HCT116 (cell line): ENCODE measurements at regions not wholly inside any gene's neighbourhood (a gene's known extent, or its start where the extent isn't known, plus 50 kb on each side); places are given as distances from the start of the nearest gene placed in this dataset.

ENCODE experiments used
- ATAC-seq: fragments of 200-7000 bp; cut with Tn5 transposase; 2 replicates; pipeline ENCODE4 v1.9.1; 2020; ENCODE audit warnings: mild to moderate bottlenecking, moderate library complexity
- BruUV-seq: library from RNA; stranded (reverse); fragments of 400-500 nt; replicated peaks from 2 replicates; lab custom pipeline; 2021; lab: Mats Ljungman, UMichigan
- CTCF ChIA-PET: fragments of 300-600 bp; sonication (Branson Sonifier 250); formaldehyde crosslinking; loops from one replicate; lab custom pipeline; 2021; ENCODE audit warnings: antibody characterized with exemption; lab: Charles Lee
- POLR2A ChIA-PET: fragments of 300-600, 350-600 bp; sonication (Branson Sonifier 250); formaldehyde crosslinking; loops from one replicate; lab custom pipeline; 2021; ENCODE audit warnings: antibody characterized with exemption; lab: Charles Lee
- RAD21 ChIA-PET, 2 experiments: fragments of 300-600 bp; sonication (Branson Sonifier 250); formaldehyde crosslinking; loops; one replicate each; lab custom pipeline; 2023; ENCODE audit warnings: low total read pairs in 2 of 2; ENCODE audit not compliant: uncharacterized antibody in 2 of 2, unreplicated experiment in 2 of 2, low non-redundant PET in 1 of 2; lab: Charles Lee
- DNase-seq: peaks from one replicate; pipeline ENCODE4 v3.0.0-alpha.2; 2010; ENCODE audit warnings: low read depth, low spot score
- H2AFZ ChIP-seq: fragments of 200-600 bp; shearing (Covaris generic), sonication (generic); 2 replicates; pipeline ENCODE4 v1.6.1; 2017; ENCODE audit warnings: low read depth, mixed run types, mixed read lengths, antibody characterized with exemption, low read length; ENCODE audit not compliant: poor library complexity, severe bottlenecking
- H3K27ac ChIP-seq: 2 replicates; pipeline ENCODE4 v1.5.1; 2012; ENCODE audit warnings: low read depth, low read length
- H3K27me3 ChIP-seq: fragments of 200-600 bp; sonication (generic); 2 replicates; pipeline ENCODE4 v1.6.1; 2016; ENCODE audit warnings: mixed run types, low read length, mixed read lengths; ENCODE audit not compliant: insufficient read depth
- H3K36me3 ChIP-seq, 2 experiments: fragments of 200-500 bp in 1 of 2; fragments of 200-600 bp in 1 of 2; sonication (Bioruptor generic) in 1 of 2; sonication (generic) in 1 of 2; 2 replicates each; pipeline versions ENCODE4 v1.5.1 to v1.6.1; 2014 to 2016; ENCODE audit warnings: low read length in 2 of 2, inconsistent platforms in 1 of 2, mixed read lengths in 1 of 2, mixed run types in 1 of 2; ENCODE audit not compliant: insufficient read depth in 2 of 2, control insufficient read depth in 1 of 2
- H3K4me1 ChIP-seq, 2 experiments: fragments of 200-600 bp in 1 of 2; sonication (generic) in 1 of 2; 2 replicates each; pipeline versions ENCODE4 v1.5.1 to v1.6.1; 2012 to 2017; ENCODE audit warnings: low read length in 2 of 2, inconsistent platforms in 1 of 2, mild to moderate bottlenecking in 1 of 2, mixed read lengths in 1 of 2, mixed run types in 1 of 2, moderate library complexity in 1 of 2; ENCODE audit not compliant: insufficient read depth in 2 of 2, control insufficient read depth in 1 of 2
- H3K4me2 ChIP-seq: fragments of 200-600 bp; sonication (generic); 2 replicates; pipeline ENCODE4 v1.6.1; 2017; ENCODE audit warnings: mixed run types, low read length, mixed read lengths
- H3K4me3 ChIP-seq, 2 experiments: fragments of 200-600 bp in 1 of 2; sonication (generic) in 1 of 2; replicated peaks in 1 of 2; 2 replicates each; pipeline ENCODE4 v1.5.1; 2011 to 2016; ENCODE audit warnings: low read length in 2 of 2, control low read depth in 1 of 2, low read depth in 1 of 2, mild to moderate bottlenecking in 1 of 2, mixed read lengths in 1 of 2, mixed run types in 1 of 2
- H3K79me2 ChIP-seq: fragments of 200-600 bp; sonication (generic); 2 replicates; pipeline ENCODE4 v1.6.1; 2017; ENCODE audit warnings: mild to moderate bottlenecking, mixed run types, low read length, moderate library complexity, mixed read lengths; ENCODE audit not compliant: insufficient read depth
- H3K9ac ChIP-seq: fragments of 200-600 bp; sonication (generic); 2 replicates; pipeline ENCODE4 v1.6.1; 2016; ENCODE audit warnings: low read length, mixed read lengths
- H3K9me2 ChIP-seq: fragments of 200-600 bp; sonication (generic), shearing (Covaris generic); 2 replicates; pipeline ENCODE4 v1.6.1; 2017; ENCODE audit warnings: mixed run types, mild to moderate bottlenecking, moderate library complexity; ENCODE audit not compliant: insufficient read depth
- H3K9me3 ChIP-seq, 2 experiments: fragments of 200-500 bp in 1 of 2; fragments of 200-600 bp in 1 of 2; sonication (Bioruptor generic) in 1 of 2; sonication (generic) in 1 of 2; 2 replicates each; pipeline ENCODE4 v1.6.1; 2014 to 2017; ENCODE audit warnings: low read length in 2 of 2, mixed read lengths in 2 of 2, inconsistent platforms in 1 of 2, low read depth in 1 of 2, mild to moderate bottlenecking in 1 of 2, mixed run types in 1 of 2, moderate library complexity in 1 of 2; ENCODE audit not compliant: control insufficient read depth in 1 of 2, insufficient read depth in 1 of 2
- H4K20me1 ChIP-seq: fragments of 200-600 bp; sonication (generic), shearing (Covaris generic); 2 replicates; pipeline ENCODE4 v1.6.1; 2017; ENCODE audit warnings: mixed run types, mild to moderate bottlenecking, moderate library complexity; ENCODE audit not compliant: insufficient read depth
- CBX3 ChIP-seq: IDR thresholded peaks from 2 replicates; pipeline ENCODE4 v1.6.1; 2012; ENCODE audit warnings: low read depth
- CEBPB ChIP-seq: IDR thresholded peaks from 2 replicates; pipeline ENCODE4 v1.6.1; 2012; ENCODE audit warnings: low read depth
- EGR1 ChIP-seq: IDR thresholded peaks from 2 replicates; pipeline ENCODE4 v1.6.1; 2012; ENCODE audit warnings: low read depth
- ELF1 ChIP-seq: IDR thresholded peaks from 2 replicates; pipeline ENCODE4 v1.6.1; 2012; ENCODE audit warnings: low read depth, borderline replicate concordance
- EZH2 ChIP-seq: fragments of 200-600 bp; sonication (generic); IDR thresholded peaks from 2 replicates; pipeline ENCODE4 v1.6.1; 2017; ENCODE audit warnings: antibody characterized with exemption, mixed run types
- EZH2phosphoT487 ChIP-seq: fragments of 200-600 bp; IDR thresholded peaks from 2 replicates; pipeline ENCODE4 v1.6.1; 2018; ENCODE audit warnings: antibody characterized with exemption, borderline replicate concordance
- FOSL1 ChIP-seq: IDR thresholded peaks from 2 replicates; pipeline ENCODE4 v1.6.1; 2012; ENCODE audit warnings: low read depth
- JUND ChIP-seq: IDR thresholded peaks from 2 replicates; pipeline ENCODE4 v1.6.1; 2012
- POLR2A ChIP-seq: IDR thresholded peaks from 2 replicates; pipeline ENCODE4 v1.7.0; 2011; ENCODE audit warnings: borderline replicate concordance; ENCODE audit not compliant: insufficient read depth, insufficient read length; ENCODE audit errors: extremely low read depth
- POLR2AphosphoS5 ChIP-seq: IDR thresholded peaks from 2 replicates; pipeline ENCODE4 v1.6.1; 2011; ENCODE audit warnings: mild to moderate bottlenecking, low read depth, low read length, moderate library complexity
- RAD21 ChIP-seq: IDR thresholded peaks from 2 replicates; pipeline ENCODE4 v1.6.1; 2012; ENCODE audit warnings: low read depth, mild to moderate bottlenecking
- SP1 ChIP-seq: IDR thresholded peaks from 2 replicates; pipeline ENCODE4 v1.6.1; 2012; ENCODE audit warnings: low read depth
- SRF ChIP-seq: IDR thresholded peaks from 2 replicates; pipeline ENCODE4 v1.6.1; 2012; ENCODE audit warnings: low read depth
- TCF7L2 ChIP-seq: IDR thresholded peaks from 2 replicates; pipeline ENCODE4 v1.7.0; 2011; ENCODE audit warnings: borderline replicate concordance, inconsistent platforms; ENCODE audit not compliant: insufficient read depth, insufficient read length; ENCODE audit errors: extremely low read depth
- ZFX ChIP-seq: fragments of 450-650 bp; IDR thresholded peaks from 2 replicates; pipeline ENCODE4 v1.6.1; 2017
- ZNF274 ChIP-seq: fragments of 200-500 bp; sonication (Bioruptor generic); IDR thresholded peaks from 2 replicates; pipeline ENCODE4 v1.6.1; 2014; ENCODE audit warnings: mild to moderate bottlenecking, low read depth, low read length, inconsistent platforms
- intact Hi-C: fragments of 100-400 bp; cut with micrococcal nuclease; formaldehyde crosslinking; loops from 2 replicates; pipeline ENCODE4 v1.10.0; 2022
- TF ChIP-seq, protein P1 (sequence below): IDR thresholded peaks from 2 replicates; pipeline ENCODE4 v1.6.1; 2011; ENCODE audit warnings: mild to moderate bottlenecking, low read length, moderate library complexity; ENCODE audit not compliant: insufficient replicate concordance; ENCODE audit errors: extremely low read depth

- no peak for TF ChIP-seq ZNF274
- TF ChIP-seq SRF = no peak
- TF ChIP-seq RAD21 = no peak
- no peak for TF ChIP-seq EZH2
- TF ChIP-seq POLR2A = no peak
- TF ChIP-seq CEBPB = no peak
- no peak for TF ChIP-seq FOSL1
- TF ChIP-seq, protein P1, sequence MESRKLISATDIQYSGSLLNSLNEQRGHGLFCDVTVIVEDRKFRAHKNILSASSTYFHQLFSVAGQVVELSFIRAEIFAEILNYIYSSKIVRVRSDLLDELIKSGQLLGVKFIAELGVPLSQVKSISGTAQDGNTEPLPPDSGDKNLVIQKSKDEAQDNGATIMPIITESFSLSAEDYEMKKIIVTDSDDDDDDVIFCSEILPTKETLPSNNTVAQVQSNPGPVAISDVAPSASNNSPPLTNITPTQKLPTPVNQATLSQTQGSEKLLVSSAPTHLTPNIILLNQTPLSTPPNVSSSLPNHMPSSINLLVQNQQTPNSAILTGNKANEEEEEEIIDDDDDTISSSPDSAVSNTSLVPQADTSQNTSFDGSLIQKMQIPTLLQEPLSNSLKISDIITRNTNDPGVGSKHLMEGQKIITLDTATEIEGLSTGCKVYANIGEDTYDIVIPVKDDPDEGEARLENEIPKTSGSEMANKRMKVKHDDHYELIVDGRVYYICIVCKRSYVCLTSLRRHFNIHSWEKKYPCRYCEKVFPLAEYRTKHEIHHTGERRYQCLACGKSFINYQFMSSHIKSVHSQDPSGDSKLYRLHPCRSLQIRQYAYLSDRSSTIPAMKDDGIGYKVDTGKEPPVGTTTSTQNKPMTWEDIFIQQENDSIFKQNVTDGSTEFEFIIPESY = no peak
Measured at GRCh38 chr1:189786761-189787160, 690.9 kb downstream of the BRINP3 start (continued).

- DNase-seq (no peak), ATAC-seq (no peak)
- Histone ChIP-seq H3K27me3 (no peaks in the 10 kb centered on the region), H3K9me2 (no peaks in the 10 kb centered on the region), H3K4me2 (no peak overlapping the region), H3K9ac (no peak overlapping the region), H3K4me3 (no peak overlapping the region), H3K4me1 (no peaks in the 10 kb centered on the region), H2AFZ (no peak overlapping the region), H3K79me2 (no peaks in the 10 kb centered on the region), H3K9me3 (no peaks in the 10 kb centered on the region), H3K36me3 (no peaks in the 10 kb centered on the region), H3K27ac (no peak overlapping the region), H4K20me1 (no peaks in the 10 kb centered on the region)
- POLR2A ChIA-PET = no interaction called here
- intact Hi-C loops = no loop called here
- CTCF ChIA-PET = no interaction called here
- no TSS peak for BruUV-seq
- RAD21 ChIA-PET = no interaction called here
- TF ChIP-seq FOSL1 = no peak
- no peak for TF ChIP-seq EZH2phosphoT487
- no peak for TF ChIP-seq EGR1
- no peak for TF ChIP-seq CBX3
- no peak for TF ChIP-seq ZFX
- TF ChIP-seq ELF1 = no peak
- no peak for TF ChIP-seq TCF7L2
- TF ChIP-seq JUND = no peak
- TF ChIP-seq POLR2A = no peak
- no peak for TF ChIP-seq SRF
- no peak for TF ChIP-seq SP1
- TF ChIP-seq EZH2 = no peak
- TF ChIP-seq RAD21 = no peak
- no peak for TF ChIP-seq POLR2AphosphoS5
- TF ChIP-seq, all 23 proteins: peak for 0
Measured at GRCh38 chr1:189787201-189787600, 690.5 kb downstream of the BRINP3 start.
